ENCODE measurements at regions not wholly inside any gene's neighbourhood (a gene's known extent, or its start where the extent isn't known, plus 50 kb on each side); places are given as distances from the start of the nearest gene placed in this dataset.

GRCh38 chr13:21934284-21934683 is 263.4 kb downstream of the FGF9 start:
- dilution Hi-C loops (cut with HindIII; ENCODE audit: low sequenced_read_pairs, unreplicated experiment) = no loop called here
- in situ Hi-C loops (cut with MboI; ENCODE audit: low sequenced_read_pairs) = no loop called here

More at GRCh38 chr13:21934284-21934683, 263.4 kb downstream of the FGF9 start:
- H2BK120ac ChIP-seq (ENCODE audit: low read depth, low read length) = no peak overlapping the region
- H3K4me1 ChIP-seq (ENCODE audit: control insufficient read depth, insufficient read depth, low read length) = peaks cover 2% of the 10 kb centered on the region; the same call in 1 of the 2 replicates
- H4K8ac ChIP-seq (ENCODE audit: low read depth in 2 of 2, low read length in 2 of 2) = no peak overlapping the region
- no peak overlapping the region for H4K5ac ChIP-seq (ENCODE audit: low read depth, low read length)
- ChIA-PET POLR2A (ENCODE audit: unreplicated experiment) (no interaction called here), CTCF (no interaction called here)
- H4K91ac ChIP-seq (ENCODE audit: insufficient read depth, low read depth, low read length) = no peak overlapping the region
- H3K9ac ChIP-seq (ENCODE audit: low read depth, low read length) = no peak overlapping the region
- no peak overlapping the region for H2AK5ac ChIP-seq (ENCODE audit: low read depth, low read length)
- no peak overlapping the region for H3K4ac ChIP-seq (ENCODE audit: low read depth, low read length)
- H3K18ac ChIP-seq (ENCODE audit: low read depth, low read length) = no peak overlapping the region
- H3K23ac ChIP-seq (ENCODE audit: low read depth, low read length) = no peak overlapping the region
- no peak for TF ChIP-seq POLR2A (IDR thresholded peaks at IDR 0.05; ENCODE audit: low read depth, low read length)
- TF ChIP-seq MXI1 (IDR thresholded peaks at IDR 0.05; ENCODE audit: borderline replicate concordance, low read depth, low read length) = no peak
- no peak for TF ChIP-seq CHD1 (IDR thresholded peaks at IDR 0.05; ENCODE audit: low read depth, low read length)
- no peak for TF ChIP-seq RCOR1 (IDR thresholded peaks at IDR 0.05; ENCODE audit: insufficient replicate concordance, low read length)
- TF ChIP-seq SMC3 (IDR thresholded peaks at IDR 0.05; ENCODE audit: low read depth, low read length) = no peak
- TF ChIP-seq CEBPB (IDR thresholded peaks at IDR 0.05; ENCODE audit: low read depth, low read length) = no peak
- no peak for TF ChIP-seq MAZ (IDR thresholded peaks at IDR 0.05; ENCODE audit: borderline replicate concordance, low read depth, low read length)
- TF ChIP-seq NFE2L2 (IDR thresholded peaks at IDR 0.05; ENCODE audit: low read depth, low read length) = no peak
- TF ChIP-seq ELK1 (IDR thresholded peaks at IDR 0.05; ENCODE audit: borderline replicate concordance, low read depth, low read length) = no peak
- TF ChIP-seq BHLHE40 (IDR thresholded peaks at IDR 0.05; ENCODE audit: low read depth, low read length) = no peak
- no peak for TF ChIP-seq RAD21 (IDR thresholded peaks at IDR 0.05; ENCODE audit: low read length)
- TF ChIP-seq MAFK (IDR thresholded peaks at IDR 0.05; ENCODE audit: low read depth, low read length) = no peak
- no peak for TF ChIP-seq RFX5 (IDR thresholded peaks at IDR 0.05; ENCODE audit: low read depth, low read length)
- no peak for TF ChIP-seq CTCF (conservative IDR thresholded peaks at IDR 0.05; ENCODE audit: low read depth, low read length)
- no peak for TF ChIP-seq FOS (IDR thresholded peaks at IDR 0.05; ENCODE audit: low read depth, low read length)
- no peak for TF ChIP-seq USF2 (IDR thresholded peaks at IDR 0.05; ENCODE audit: low read depth, low read length)
- no peak overlapping the region for H3K56ac ChIP-seq (ENCODE audit: extremely low read depth, insufficient read depth, low read length)
- H2AK9ac ChIP-seq (replicated peaks; ENCODE audit: low read depth, low read length, poor library complexity) = no peak overlapping the region
- H4K20me1 ChIP-seq (ENCODE audit: insufficient read depth, low read length) = no peaks in the 10 kb centered on the region
- peaks cover 6% of the 10 kb centered on the region for H3K9me3 ChIP-seq (ENCODE audit: control insufficient read depth, insufficient read depth, low read length)
- intact Hi-C loops (cut with micrococcal nuclease) = no loop called here
- H2BK15ac ChIP-seq (ENCODE audit: low read depth, low read length) = no peak overlapping the region
- H3K9me1 ChIP-seq (ENCODE audit: insufficient read depth, low read length) = no peaks in the 10 kb centered on the region
- BruUV-seq (replicated peaks) = no TSS peak
- H3K14ac ChIP-seq (replicated peaks; ENCODE audit: low read depth, low read length) = no peak overlapping the region
- no peak overlapping the region for H3K4me2 ChIP-seq (ENCODE audit: low read depth, low read length)
- H3K27ac ChIP-seq (ENCODE audit: insufficient read depth, low read length) = no peak overlapping the region
- ATAC-seq (ENCODE audit: low read depth) (no peak), DNase-seq (no peak)
- H3K27me3 ChIP-seq (ENCODE audit: control insufficient read depth, insufficient read depth, low read length) = peaks cover 4% of the 10 kb centered on the region
- no peak overlapping the region for H2AFZ ChIP-seq (replicated peaks; ENCODE audit: low read length, poor library complexity)
- H2BK5ac ChIP-seq (ENCODE audit: low read depth, low read length, poor library complexity, severe bottlenecking) = no peak overlapping the region
- H3K79me1 ChIP-seq (ENCODE audit: low read depth in 1 of 2, low read length in 2 of 2) = no peaks in the 10 kb centered on the region
- H3K36me3 ChIP-seq (ENCODE audit: control insufficient read depth, insufficient read depth, low read length) = no peaks in the 10 kb centered on the region
- no peak overlapping the region for H3K4me3 ChIP-seq (ENCODE audit: insufficient read depth, low read depth, low read length)
- no peak overlapping the region for H2BK20ac ChIP-seq (ENCODE audit: low read depth, low read length)
- 81% methylated on average over 3 of the region's 9 CpGs; no CpG with 5 or more reads in 1 of the 2 experiments for WGBS, 2 experiments (ENCODE audit: extremely low coverage in 2 of 2, insufficient read length in 1 of 2)
